ENCODE measurements at regions not wholly inside any gene's neighbourhood (a gene's known extent, or its start where the extent isn't known, plus 50 kb on each side); places are given as distances from the start of the nearest gene placed in this dataset.
"Not testable (repeated sequence)": the region's sequence is repeated elsewhere in the genome, so short reads cannot be mapped to it uniquely, and the experiment has no call there.

DNA sequence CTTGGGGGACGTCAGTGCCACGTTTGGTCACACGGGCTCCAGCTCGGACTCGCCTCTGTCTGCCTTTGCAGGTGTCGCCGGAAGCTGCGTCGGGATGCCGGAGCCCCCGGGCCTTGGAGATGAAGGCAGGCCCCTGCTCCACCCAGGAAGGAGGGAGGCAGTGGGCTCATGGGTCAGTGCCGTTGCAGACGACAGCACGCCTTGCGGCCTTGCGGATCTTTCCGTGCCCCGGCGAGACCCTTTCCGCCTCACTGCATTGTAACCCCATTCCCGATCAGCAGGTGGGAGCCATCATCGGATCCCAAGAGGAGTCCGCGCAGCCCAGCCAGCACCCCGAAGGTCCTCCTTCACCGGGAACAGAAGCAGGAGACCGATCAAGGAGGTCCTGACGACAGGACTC lies 1422.2 kb upstream of the PCDH10 start:
- ATAC-seq (ENCODE audit: low read depth); H3K4me3 ChIP-seq (ENCODE audit: insufficient read depth, low read depth, low read length); CTCF ChIA-PET; H3K56ac ChIP-seq (ENCODE audit: extremely low read depth, insufficient read depth, low read length); H2AFZ ChIP-seq (replicated peaks; ENCODE audit: low read length, poor library complexity); H3K9me1 ChIP-seq (ENCODE audit: insufficient read depth, low read length); H3K9ac ChIP-seq (ENCODE audit: low read depth, low read length); H2AK9ac ChIP-seq (replicated peaks; ENCODE audit: low read depth, low read length, poor library complexity); H3K18ac ChIP-seq (ENCODE audit: low read depth, low read length); H3K79me1 ChIP-seq (ENCODE audit: low read depth in 1 of 2, low read length in 2 of 2); H2BK20ac ChIP-seq (ENCODE audit: low read depth, low read length); H3K4me1 ChIP-seq (ENCODE audit: control insufficient read depth, insufficient read depth, low read length); H4K8ac ChIP-seq (ENCODE audit: low read depth in 2 of 2, low read length in 2 of 2); DNase-seq; POLR2A ChIA-PET (ENCODE audit: unreplicated experiment); H4K91ac ChIP-seq (ENCODE audit: insufficient read depth, low read depth, low read length); H3K14ac ChIP-seq (replicated peaks; ENCODE audit: low read depth, low read length); intact Hi-C loops (cut with micrococcal nuclease); H2AK5ac ChIP-seq (ENCODE audit: low read depth, low read length); H2BK15ac ChIP-seq (ENCODE audit: low read depth, low read length); H3K36me3 ChIP-seq (ENCODE audit: control insufficient read depth, insufficient read depth, low read length); H3K4me2 ChIP-seq (ENCODE audit: low read depth, low read length); H3K9me3 ChIP-seq (ENCODE audit: control insufficient read depth, insufficient read depth, low read length); H2BK5ac ChIP-seq (ENCODE audit: low read depth, low read length, poor library complexity, severe bottlenecking); H4K5ac ChIP-seq (ENCODE audit: low read depth, low read length); in situ Hi-C loops (cut with MboI; ENCODE audit: low sequenced_read_pairs); BruUV-seq (replicated peaks); H2BK120ac ChIP-seq (ENCODE audit: low read depth, low read length); H3K27ac ChIP-seq (ENCODE audit: insufficient read depth, low read length); H3K4ac ChIP-seq (ENCODE audit: low read depth, low read length); H3K23ac ChIP-seq (ENCODE audit: low read depth, low read length); dilution Hi-C loops (cut with HindIII; ENCODE audit: low sequenced_read_pairs, unreplicated experiment); H3K27me3 ChIP-seq (ENCODE audit: control insufficient read depth, insufficient read depth, low read length); H4K20me1 ChIP-seq (ENCODE audit: insufficient read depth, low read length): not testable (repeated sequence)
- 95% methylated on average over 8 of the region's 28 CpGs; no CpG with 5 or more reads in 1 of the 2 experiments for WGBS, 2 experiments (ENCODE audit: extremely low coverage in 2 of 2, insufficient read length in 1 of 2)

DNA sequence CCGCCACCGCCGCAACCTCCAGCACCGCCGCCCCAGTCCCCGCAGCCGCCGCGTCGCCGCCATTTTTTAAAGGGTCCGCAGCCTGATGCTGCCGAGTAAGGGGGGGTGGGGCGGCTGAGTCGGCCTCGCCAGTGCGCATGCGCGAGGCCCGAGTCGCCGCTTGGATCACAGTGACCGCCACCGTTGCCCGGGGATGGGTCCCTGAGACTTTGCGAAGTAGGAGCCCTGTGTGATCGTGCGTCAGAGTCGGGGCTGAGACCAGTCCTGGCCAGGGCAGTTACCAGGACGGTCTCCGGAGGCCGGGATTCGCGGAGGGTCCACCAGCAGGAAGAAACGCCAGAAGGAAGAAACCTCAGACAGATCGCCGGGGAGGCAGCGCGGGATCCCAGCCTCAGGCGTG lies 1421.7 kb upstream of the PCDH10 start:
- H3K9me1 ChIP-seq (ENCODE audit: insufficient read depth, low read length); H3K4ac ChIP-seq (ENCODE audit: low read depth, low read length); H3K23ac ChIP-seq (ENCODE audit: low read depth, low read length); H4K91ac ChIP-seq (ENCODE audit: insufficient read depth, low read depth, low read length); H2AK9ac ChIP-seq (replicated peaks; ENCODE audit: low read depth, low read length, poor library complexity); H4K8ac ChIP-seq (ENCODE audit: low read depth in 2 of 2, low read length in 2 of 2); BruUV-seq (replicated peaks); H3K4me3 ChIP-seq (ENCODE audit: insufficient read depth, low read depth, low read length); H3K9ac ChIP-seq (ENCODE audit: low read depth, low read length); intact Hi-C loops (cut with micrococcal nuclease); H3K27ac ChIP-seq (ENCODE audit: insufficient read depth, low read length); H3K36me3 ChIP-seq (ENCODE audit: control insufficient read depth, insufficient read depth, low read length); ATAC-seq (ENCODE audit: low read depth); DNase-seq; H3K4me2 ChIP-seq (ENCODE audit: low read depth, low read length); dilution Hi-C loops (cut with HindIII; ENCODE audit: low sequenced_read_pairs, unreplicated experiment); H2BK120ac ChIP-seq (ENCODE audit: low read depth, low read length); H3K14ac ChIP-seq (replicated peaks; ENCODE audit: low read depth, low read length); H3K4me1 ChIP-seq (ENCODE audit: control insufficient read depth, insufficient read depth, low read length); H3K27me3 ChIP-seq (ENCODE audit: control insufficient read depth, insufficient read depth, low read length); H4K5ac ChIP-seq (ENCODE audit: low read depth, low read length); in situ Hi-C loops (cut with MboI; ENCODE audit: low sequenced_read_pairs); H2AK5ac ChIP-seq (ENCODE audit: low read depth, low read length); H3K18ac ChIP-seq (ENCODE audit: low read depth, low read length); H4K20me1 ChIP-seq (ENCODE audit: insufficient read depth, low read length); CTCF ChIA-PET; POLR2A ChIA-PET (ENCODE audit: unreplicated experiment); H2BK20ac ChIP-seq (ENCODE audit: low read depth, low read length); H2BK5ac ChIP-seq (ENCODE audit: low read depth, low read length, poor library complexity, severe bottlenecking); H3K79me1 ChIP-seq (ENCODE audit: low read depth in 1 of 2, low read length in 2 of 2); H3K56ac ChIP-seq (ENCODE audit: extremely low read depth, insufficient read depth, low read length); H2AFZ ChIP-seq (replicated peaks; ENCODE audit: low read length, poor library complexity); H2BK15ac ChIP-seq (ENCODE audit: low read depth, low read length): not testable (repeated sequence)
- peaks cover 10% of the 10 kb centered on the region; the same call in 1 of the 2 replicates for H3K9me3 ChIP-seq (ENCODE audit: control insufficient read depth, insufficient read depth, low read length)
- WGBS, 2 experiments (ENCODE audit: extremely low coverage in 2 of 2, insufficient read length in 1 of 2), result 97% methylated on average over 6 of the region's 40 CpGs; no CpG with 5 or more reads in 1 of the 2 experiments

Data from IMR-90 (cell line).